Fibroblast of skin of left biceps (primary cell): ENCODE measurements at regions not wholly inside any gene's neighbourhood (a gene's known extent, or its start where the extent isn't known, plus 50 kb on each side); places are given as distances from the start of the nearest gene placed in this dataset.
A peak's percentile ranks its signal among the peaks of the same experiment; 100 is the strongest.

Experiments used
- DNase-seq, 2 experiments: peaks; one replicate each; pipeline ENCODE4 v3.0.0-alpha.2; 2013; ENCODE audit warnings: low read depth in 2 of 2

DNA sequence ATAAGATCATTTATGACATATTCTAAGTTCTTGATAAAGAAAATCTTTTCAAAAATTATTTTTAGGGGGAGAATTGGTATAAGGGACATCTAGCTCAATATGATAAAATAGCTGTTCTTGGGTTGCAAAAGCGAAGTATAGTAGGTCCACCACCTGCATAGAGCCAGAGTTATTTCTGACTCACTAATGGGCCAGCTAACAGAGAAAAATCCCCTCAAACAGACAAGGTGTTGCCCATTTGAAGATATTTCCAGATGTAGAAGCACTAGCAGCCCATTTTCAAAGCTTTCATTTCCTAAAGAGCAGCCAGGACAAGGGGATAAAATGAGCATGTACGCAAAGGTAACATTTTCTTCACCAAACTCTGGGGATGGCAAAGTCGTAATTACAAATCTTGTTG, 165.7 kb upstream of the FN1 start:
- no peak for DNase-seq

DNA sequence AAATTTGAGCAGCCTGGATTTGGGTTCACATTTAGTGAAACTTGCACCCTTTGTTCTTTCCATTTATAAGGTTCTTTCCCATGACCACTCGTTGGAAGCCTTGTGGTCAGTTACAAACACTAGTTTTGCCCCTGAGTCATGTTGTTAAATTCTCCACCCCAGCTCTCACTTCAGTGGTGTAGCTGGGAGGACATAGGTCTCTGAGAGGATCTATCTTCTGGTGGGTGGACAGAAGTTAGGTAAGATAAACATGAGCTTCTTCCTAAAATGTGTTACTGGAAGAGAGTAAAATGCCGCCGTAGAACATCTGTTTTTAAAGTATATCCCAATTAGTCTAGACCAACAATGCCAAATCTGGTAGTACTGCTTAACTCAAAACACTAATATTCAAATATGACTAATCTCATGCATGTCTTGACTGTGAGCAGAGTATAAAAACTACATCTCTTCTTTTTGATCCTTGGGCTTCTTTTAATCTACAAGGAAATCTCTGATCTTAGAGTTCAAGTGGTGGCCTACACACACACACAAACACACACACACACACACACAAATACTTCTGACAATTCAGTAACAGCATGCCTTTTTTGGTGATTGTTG, 162.6 kb upstream of the FN1 start:
- no peak for DNase-seq

DNA sequence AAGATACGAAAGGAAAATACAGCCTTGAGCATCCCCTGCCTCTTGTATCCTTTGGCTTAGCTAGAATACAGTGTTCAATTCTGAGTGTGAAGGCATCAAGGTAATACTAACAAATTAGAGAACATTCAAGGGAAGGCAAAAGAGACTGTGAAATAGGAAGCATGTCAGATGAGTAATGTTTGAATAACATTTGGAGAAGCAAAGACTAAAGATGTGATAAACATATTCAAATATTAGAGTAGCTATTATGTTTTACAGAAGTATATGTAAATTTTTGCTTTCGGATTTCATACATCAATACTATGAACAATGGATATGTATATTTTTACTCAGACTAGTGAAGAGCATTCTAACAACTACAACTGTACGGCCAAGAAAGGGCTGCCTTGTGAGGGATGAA, 161.7 kb upstream of the FN1 start:
- no peak for DNase-seq

DNA sequence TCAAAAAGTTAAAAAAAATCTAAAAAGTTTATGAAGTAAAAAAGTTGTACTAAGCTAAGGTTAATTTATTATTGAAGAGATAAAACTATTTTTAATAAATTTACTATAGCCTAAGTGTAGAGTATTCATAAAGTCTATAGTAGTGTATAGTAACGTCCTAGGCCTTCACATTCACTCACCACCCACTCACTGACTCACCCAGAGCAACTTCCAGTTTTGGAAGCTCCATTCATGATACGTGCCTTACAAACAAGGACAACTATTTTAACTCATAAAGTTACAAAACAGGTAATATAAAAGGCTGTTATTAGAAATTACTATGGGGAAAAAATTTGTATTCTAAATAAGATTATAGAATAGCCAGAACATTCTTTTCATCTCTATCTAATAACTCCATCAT, 158.9 kb upstream of the FN1 start:
- no peak for DNase-seq

DNA sequence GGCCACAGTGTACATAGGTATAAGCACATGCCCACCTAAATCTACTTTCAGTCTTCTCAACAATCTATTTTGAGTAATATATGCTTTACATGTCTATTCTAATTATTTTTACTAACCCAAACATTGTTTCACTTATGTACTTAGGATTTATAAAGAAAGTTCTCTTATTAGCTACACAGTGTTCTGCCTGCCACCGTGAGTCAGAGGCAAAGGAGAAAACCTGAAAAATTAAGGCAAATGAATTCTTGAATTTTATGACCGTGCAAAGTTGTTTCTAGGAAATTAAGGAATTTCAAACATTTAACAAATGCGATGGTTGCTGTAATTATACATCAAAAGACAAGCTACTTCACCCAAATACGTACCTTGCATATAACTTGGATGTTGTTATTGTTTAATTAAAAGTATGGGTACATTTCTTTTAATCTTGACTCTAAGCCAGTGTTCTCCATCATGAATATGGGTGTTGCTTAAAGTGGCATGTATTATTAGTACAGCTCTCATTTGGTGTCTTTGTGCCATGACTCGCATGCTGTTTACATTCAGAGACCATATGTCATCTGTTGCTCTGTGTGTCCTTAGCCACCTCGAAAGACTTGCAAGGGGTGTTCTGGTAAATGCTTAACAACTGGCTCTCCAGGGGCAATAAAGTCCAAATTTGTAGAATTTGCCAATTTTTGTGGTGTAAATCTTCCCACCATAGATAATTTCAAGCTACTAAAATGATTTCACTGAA, 154.3 kb upstream of the FN1 start:
- no peak for DNase-seq

DNA sequence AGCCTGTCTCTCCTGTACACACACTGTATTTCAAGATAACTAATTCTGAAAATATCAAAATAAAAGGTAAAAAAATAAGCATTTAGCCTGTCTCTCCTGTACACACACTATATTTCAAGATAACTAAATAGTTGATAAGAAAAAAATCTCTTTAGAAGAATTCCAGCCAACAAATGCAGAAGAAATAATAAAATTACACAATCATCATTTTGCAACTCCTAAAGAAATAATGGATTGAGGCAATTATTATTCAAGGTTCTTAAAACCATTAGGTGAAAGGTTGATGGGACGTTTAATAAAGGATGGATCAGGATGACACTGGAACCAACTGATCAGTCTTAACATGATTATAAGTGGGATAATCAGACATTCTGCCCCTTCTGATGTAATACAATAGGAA, 148.0 kb upstream of the FN1 start:
- DNase-seq = no peak

DNA sequence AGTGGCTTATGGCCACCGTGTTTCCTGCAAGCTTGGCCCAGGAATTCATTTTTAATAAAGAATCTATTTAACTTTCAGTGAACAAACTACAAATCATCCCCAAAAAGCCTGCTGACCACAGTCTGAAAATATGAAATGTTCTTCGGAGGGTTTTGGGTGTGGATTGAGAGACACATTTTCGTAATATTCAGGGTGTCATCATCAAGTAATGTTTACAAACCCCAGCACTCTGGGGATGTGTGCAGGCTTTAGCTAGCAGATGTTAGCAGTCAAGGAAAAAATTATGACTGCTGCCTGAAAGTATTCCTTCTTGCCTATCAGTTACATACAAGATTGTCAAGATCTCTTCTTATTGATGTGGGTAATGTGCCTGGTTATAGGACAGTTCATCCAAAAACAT, 143.9 kb upstream of the FN1 start:
- peak; percentile 90 to 92 for DNase-seq

DNA sequence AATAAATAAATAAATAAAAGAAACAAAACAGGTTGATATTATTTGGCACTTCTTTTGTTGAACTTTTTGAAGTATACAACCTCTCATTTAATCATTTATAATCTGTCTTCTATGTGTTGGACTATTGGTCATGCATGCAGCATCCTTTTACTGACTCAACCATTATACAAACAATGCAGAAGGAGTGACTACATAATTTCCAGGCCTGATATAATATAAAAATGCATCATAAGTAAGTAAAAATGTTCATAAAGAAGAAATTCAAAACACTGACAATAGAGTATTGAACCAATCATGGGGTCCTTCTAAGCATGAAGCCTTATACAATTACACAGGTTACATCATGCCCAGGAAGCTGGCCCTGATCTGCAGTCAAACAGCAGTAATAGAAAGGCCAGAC, 141.5 kb upstream of the FN1 start:
- DNase-seq = no peak

DNA sequence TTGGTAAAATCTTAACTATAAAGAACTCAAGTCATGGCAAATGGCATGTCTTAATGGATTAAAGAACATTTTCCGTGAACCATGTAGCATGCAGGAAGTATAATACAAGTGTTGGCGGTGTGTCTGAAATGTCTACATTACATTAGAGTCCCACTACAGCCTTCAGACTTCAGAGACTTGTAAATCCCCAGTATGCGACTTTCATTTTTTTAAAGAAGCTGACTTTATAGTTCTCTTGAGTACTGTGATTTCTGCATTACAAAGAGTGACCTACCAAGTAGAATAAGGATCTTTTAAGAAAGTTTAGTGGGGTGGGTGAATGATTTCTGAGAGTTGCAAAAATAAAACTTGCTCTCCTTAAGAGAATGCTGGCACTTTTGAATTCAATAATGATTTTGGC, 140.7 kb upstream of the FN1 start:
- DNase-seq = no peak

DNA sequence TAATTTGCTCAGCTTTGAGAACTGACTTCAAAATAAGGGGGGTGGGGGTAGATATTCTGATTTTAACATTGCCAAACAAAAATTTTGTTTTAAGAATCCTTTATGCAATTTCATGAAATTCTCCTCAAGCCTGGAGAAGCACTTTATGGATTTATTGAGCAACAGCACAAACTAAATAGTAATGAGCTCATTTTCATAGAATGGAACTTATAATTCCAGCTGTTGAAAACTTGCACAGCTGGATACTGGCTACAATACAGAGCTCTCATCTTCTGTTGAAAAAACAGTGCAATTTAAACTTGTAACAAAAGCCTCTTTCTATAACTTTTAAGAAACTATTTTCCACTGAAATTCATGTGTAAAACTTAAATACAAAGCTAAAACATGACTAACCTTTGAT, 137.6 kb upstream of the FN1 start:
- peak in 1 of 2 experiments; percentile 28 for DNase-seq

DNA sequence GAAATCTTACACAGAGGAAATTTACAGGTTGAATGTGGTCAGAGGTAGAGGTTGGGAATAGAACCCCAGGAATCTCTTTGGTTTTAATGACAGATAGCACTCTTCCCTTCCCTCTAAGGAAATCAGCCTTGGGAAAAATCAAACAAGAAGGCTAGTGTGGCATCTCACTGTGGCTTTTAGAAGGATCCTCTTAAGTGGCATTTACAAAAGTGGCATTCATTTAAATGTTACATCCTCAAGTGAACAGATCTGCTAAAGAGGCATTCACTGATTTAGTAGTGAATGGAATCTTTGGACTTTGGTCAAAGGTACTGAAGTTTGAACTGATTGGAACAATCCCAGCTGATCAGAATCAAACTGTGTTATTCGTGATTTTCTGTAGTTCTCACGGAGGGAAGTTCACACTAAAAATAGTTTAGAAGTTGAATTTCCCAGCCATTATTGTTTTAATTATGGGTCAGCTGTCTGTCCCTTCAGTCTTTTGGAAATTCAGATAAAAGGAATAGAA, 136.5 kb upstream of the FN1 start:
- no peak for DNase-seq

DNA sequence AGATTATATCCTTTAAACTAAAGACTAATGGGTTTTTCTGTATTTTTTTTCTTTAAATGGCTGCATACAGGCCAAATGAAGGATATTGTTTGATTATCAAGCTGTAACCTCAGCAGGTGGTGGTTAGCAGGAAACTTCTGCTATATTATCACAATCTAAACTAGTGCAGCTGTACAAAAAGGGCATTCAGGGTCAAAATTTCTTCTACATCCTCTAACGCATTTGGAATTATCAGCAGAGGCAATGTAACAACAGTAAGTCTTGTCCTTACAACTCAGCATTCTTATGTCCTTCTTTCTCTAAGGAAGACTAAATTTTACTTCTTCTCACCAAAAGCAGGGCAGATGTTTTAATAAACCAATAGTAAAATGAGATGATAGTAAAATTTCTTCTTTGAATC, 135.8 kb upstream of the FN1 start:
- no peak for DNase-seq

DNA sequence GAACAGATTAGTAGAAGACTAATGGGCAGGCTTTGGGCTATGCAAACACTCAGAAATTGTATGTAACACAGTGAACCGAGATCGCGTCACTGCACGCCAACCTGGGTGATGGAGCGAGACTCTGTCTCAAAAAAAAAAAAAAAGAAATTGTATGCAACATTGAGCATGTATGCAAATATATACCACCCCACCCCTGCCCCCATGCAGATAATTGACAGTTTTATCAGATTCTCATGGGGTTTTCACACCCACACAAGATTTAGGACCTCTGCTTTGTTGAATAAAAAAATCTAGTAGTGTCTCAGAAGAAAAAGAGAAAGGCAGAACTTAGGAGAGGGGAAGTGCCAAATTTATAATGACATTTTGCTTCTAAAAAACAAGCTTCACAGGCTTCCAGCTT, 131.6 kb upstream of the FN1 start:
- no peak for DNase-seq

DNA sequence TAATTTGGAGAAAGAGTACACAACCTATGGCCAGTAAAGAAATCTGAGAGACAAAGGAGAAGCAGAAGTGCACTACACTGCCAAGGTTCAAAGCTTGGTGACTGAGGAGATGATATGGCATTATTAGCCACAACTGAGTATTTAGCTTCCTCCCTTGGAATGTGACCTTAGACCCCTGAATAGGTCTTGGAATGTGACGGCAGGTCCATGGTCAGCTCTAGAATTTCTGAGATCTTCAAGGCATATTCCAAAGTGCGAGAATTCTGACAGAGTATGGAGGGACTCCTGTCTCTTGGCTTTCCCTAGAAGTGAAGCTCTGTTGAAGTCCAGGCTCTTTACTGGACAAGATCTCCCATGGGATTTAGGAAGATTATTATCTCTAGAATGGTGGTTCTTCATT, 130.0 kb upstream of the FN1 start:
- no peak for DNase-seq

DNA sequence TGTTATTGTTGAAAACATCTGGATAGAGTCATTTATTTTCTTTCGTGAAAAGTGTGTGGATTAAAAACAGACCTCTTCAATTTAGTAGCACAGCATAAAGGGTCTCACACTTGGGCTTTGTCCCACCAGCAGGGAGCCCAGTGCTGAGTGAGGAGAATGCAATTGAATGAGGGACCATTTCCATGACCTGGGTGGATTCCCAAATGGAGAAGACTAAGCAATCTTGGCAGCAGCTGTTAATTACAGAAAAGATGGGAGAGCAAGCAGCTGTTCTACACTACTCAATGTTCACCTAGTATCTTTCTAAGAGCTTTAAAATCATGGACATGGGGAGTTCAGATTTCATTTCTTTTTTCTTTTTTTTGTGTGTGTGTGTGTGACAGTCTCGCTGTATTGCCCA, 121.8 kb upstream of the FN1 start:
- DNase-seq = no peak

DNA sequence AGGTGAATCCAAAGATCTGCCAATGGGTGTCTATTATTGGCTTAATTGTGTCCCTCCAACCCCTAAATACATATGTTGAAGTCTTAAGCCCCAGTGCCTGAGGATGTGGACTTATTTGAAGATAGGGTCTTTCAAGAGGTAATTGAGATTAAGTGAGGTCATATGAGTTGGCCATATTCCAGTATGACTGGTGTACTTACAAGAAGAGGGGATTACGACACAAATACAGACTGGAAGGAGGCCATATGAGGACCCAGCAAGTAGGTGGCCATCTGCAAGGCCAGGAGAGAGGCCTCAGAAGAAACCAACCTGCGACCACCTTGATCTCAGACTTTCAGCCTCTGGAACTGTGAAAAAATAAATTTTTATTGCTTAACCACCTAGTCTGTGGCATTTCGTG, 121.1 kb upstream of the FN1 start:
- DNase-seq = no peak

DNA sequence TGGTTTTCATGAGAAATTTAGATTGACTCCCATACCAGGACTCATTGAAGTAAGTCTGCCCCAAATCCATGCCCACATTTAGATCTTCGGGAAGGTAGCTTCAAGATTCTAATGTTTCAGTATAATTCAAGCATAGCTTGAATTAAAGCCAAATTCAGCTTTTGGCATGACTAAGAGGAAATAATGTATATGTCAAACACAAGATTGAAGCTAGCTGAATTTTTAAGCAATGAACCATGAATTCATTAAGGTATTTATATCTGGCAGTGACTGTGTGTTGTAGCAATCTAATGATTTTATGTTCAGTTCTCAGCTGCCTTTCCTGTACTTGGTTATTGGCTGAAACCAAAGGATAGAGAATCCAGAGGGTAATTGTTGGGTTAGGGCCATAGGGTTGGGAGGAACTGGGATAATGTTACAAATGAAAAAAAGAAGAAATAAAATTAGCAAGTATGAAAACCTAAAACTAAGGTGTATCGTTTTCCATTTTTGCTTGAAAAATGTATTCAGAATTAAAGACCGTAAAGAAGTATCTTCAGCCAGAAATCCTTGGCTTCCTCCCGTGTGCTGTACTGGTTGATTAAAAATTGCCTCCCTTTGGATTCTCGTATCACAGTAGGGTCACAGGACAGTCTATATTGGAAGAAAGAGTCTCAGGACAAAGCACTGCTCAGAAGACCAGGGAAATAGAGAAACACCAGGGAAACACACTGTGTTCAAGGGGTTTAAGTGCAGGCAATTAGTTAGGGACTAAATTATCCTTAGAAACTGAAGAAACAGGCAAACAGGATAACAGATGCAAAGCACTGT, 119.0 kb upstream of the FN1 start:
- DNase-seq = peak; percentile 65 to 80

DNA sequence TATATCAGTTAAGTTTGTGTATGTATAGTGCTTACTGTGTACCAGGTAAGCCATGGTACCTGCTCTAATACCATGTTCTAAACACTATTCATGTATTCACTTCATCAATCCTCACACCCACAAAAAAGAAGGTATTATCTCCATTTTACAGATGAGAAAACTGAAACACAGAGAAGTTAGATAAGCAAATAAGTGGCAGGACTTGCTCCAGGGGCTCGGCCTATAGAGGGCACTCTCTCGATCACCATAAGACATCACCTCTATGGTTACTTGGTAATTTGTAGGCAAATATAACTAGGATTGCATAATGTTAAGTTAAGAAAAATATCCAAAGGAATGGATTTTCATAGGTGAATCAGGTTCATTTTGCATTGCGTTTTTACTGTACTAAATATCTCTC, 118.1 kb upstream of the FN1 start:
- DNase-seq = no peak

DNA sequence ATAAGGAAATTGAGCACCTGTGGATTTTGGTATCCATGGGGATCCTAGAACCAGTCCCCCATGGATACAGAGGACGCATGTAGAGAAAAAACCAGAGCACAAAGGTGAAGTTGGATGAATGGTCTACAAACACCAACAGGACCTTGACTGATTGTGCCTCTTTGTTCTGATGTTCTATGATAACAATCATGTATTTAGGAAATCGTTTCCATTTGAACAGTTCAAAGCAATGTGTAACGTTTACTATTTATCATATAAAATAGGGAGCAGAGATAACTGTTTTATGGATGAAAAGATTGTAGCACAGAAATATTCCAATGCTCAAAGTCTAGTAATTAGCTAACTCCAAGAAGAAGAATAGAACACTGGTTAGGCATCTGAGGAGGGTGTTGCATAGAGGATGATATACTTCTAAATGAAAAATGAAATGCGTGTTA, 116.3 kb upstream of the FN1 start:
- no peak for DNase-seq

DNA sequence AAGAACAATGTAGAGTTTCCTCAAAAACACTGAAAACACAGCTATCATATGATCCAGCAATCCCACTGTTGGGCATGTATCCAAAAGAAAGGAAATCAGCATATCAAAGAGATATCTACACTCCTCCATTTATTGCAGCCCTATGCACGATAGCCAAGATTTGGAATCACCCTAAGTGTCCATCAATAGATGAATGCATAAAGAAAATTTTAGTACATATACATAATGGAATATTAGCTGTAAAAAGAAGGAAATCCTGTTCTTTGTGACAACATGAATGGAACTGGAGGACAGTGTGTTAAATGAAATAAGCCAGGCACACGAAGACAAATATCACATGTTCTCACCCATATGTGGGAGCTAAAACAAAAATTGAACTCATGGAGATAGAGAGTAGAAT, 114.5 kb upstream of the FN1 start:
- no peak for DNase-seq

DNA sequence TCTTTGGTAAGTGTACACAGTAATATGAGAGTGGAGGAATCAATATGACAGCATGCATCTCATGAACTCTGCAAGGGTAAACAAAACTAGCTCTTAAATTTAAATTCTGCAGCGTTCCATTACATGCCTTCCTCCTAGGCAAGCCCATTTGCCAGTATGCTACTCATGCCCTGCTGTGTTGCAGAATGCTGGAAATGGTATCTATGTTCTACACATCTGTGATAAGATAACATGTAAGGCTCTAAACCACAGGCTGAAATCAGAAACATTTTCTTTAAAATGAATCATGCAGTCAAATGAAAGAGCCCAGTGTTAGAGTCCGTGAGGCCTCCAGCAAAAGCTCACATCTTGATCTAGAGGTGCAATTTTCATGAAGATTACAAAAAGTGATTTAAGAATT, 112.8 kb upstream of the FN1 start:
- no peak for DNase-seq

DNA sequence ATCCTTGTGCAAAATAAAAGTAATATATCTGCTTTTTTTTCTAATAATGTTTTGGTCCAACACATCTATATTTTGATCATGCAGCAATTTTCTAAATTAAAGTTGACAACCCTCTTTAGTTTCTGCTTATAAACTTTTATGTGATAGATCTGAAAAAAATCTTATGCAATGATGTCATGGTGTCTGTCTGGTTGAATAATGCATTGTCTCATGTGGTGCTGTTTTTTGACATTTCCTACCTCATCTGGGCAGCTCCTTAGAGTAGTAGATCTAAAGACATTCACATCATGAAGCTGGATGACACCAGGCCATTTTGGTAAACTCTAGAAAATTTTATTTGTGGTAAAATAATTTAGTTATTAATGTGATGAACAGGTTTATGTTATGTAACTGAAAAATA, 106.8 kb upstream of the FN1 start:
- no peak for DNase-seq

DNA sequence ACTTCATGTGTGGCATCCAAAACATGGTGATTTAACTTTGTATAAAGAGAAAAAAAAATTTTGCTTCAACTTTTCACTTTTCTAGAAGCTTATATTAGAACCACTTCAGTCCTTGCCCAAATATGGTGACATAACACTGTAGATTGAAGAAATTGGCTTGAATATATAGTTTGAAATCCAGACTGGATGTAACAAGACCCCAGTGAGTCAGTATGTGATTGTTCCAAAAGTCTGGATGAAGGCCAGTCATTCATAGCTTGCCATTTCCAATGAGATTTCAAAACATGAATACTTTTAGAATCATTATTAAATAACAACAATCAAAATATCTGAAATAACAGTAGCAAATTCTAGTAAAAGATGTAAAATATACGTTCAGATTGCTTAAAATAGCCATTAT, 104.8 kb upstream of the FN1 start:
- peak; percentile 93 to 95 for DNase-seq
